Tibial nerve (tissue), 4 donors: ENCODE measurements at regions not wholly inside any gene's neighbourhood (a gene's known extent, or its start where the extent isn't known, plus 50 kb on each side); places are given as distances from the start of the nearest gene placed in this dataset.

Source experiments
- DNase-seq, 2 donors: peaks; one replicate each; pipeline ENCODE4 v3.0.0-alpha.2; 2019; ENCODE audit warnings: low spot score in 2 of 2
- H3K27ac ChIP-seq, 4 donors: fragments of 200-600 bp; sonication (generic) in 3 of 4; one replicate each; pipeline ENCODE4 v1.5.1; 2017 to 2019; ENCODE audit warnings: mild to moderate bottlenecking in 1 of 4
- H3K27me3 ChIP-seq, 2 donors: fragments of 200-600 bp; sonication (generic) in 1 of 2; one replicate each; pipeline versions ENCODE4 v1.5.1 to v1.6.0; 2017 to 2019
- H3K36me3 ChIP-seq, 3 donors: fragments of 200-600 bp; sonication (generic); one replicate each; pipeline ENCODE4 v1.5.1; 2018 to 2019
- H3K4me1 ChIP-seq, 4 donors: fragments of 200-600 bp; sonication (generic) in 3 of 4; one replicate each; pipeline ENCODE4 v1.5.1; 2017 to 2019
- H3K4me3 ChIP-seq, 4 donors: fragments of 200-600 bp; sonication (generic) in 3 of 4; one replicate each; pipeline ENCODE4 v1.5.1; 2017 to 2019; ENCODE audit warnings: mild to moderate bottlenecking in 1 of 4, moderate library complexity in 1 of 4
- H3K9me3 ChIP-seq, 4 donors: fragments of 200-600 bp; sonication (generic) in 3 of 4; one replicate each; pipeline ENCODE4 v1.5.1; 2017 to 2019
- EP300 ChIP-seq, 2 donors: sonication (generic); formaldehyde crosslinking; IDR thresholded peaks; one replicate each; pipeline ENCODE4 v1.6.1; 2017; ENCODE audit warnings: antibody characterized with exemption in 2 of 2, mild to moderate bottlenecking in 1 of 2
- POLR2A ChIP-seq, 2 donors: fragments of 450-650 bp; IDR thresholded peaks; one replicate each; pipeline ENCODE4 v1.6.1; 2017; ENCODE audit warnings: antibody characterized with exemption in 2 of 2, mild to moderate bottlenecking in 2 of 2, moderate library complexity in 2 of 2
- WGBS, 2 donors: methylation state at CpG; one replicate each; pipeline ENCODE4 v1.1.5; 2018; 5-methylcytosine and 5-hydroxymethylcytosine counted together
- TF ChIP-seq, protein P1 (sequence below), 5 experiments: fragments of 200-600 bp in 3 of 5; fragments of 450-650 bp in 2 of 5; sonication (generic) in 3 of 5; IDR thresholded peaks; one replicate each; pipeline ENCODE4 v1.5.1; 2016 to 2019; ENCODE audit warnings: antibody characterized with exemption in 5 of 5, mild to moderate bottlenecking in 3 of 5, moderate library complexity in 2 of 5

GRCh38 chr3:171956705-171957104 is 82.7 kb upstream of the FNDC3B start:
- Histone ChIP-seq H3K4me3 (no peak overlapping the region), H3K36me3 (no peaks in the 10 kb centered on the region), H3K27me3 (no peaks in the 10 kb centered on the region), H3K27ac (peak overlapping the region; percentile 14 to 75 (median 55)), H3K4me1 (peaks cover 0 to 57% (median 4%) of the 10 kb centered on the region in 4 donors), H3K9me3 (no peaks in the 10 kb centered on the region)
- DNase-seq = no peak
- WGBS, 2 donors = 40 to 56% methylated on average over 2 of the region's 2 CpGs
- TF ChIP-seq POLR2A (IDR thresholded peaks at IDR 0.05) (no peak), EP300 (IDR thresholded peaks at IDR 0.05) (no peak)
- TF ChIP-seq, protein P1, sequence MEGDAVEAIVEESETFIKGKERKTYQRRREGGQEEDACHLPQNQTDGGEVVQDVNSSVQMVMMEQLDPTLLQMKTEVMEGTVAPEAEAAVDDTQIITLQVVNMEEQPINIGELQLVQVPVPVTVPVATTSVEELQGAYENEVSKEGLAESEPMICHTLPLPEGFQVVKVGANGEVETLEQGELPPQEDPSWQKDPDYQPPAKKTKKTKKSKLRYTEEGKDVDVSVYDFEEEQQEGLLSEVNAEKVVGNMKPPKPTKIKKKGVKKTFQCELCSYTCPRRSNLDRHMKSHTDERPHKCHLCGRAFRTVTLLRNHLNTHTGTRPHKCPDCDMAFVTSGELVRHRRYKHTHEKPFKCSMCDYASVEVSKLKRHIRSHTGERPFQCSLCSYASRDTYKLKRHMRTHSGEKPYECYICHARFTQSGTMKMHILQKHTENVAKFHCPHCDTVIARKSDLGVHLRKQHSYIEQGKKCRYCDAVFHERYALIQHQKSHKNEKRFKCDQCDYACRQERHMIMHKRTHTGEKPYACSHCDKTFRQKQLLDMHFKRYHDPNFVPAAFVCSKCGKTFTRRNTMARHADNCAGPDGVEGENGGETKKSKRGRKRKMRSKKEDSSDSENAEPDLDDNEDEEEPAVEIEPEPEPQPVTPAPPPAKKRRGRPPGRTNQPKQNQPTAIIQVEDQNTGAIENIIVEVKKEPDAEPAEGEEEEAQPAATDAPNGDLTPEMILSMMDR (IDR thresholded peaks at IDR 0.05) = no peak

GRCh38 chr3:171959532-171960089 is 79.8 kb upstream of the FNDC3B start:
- H3K9me3 ChIP-seq = no peaks in the 10 kb centered on the region
- H3K27ac ChIP-seq = peak overlapping the region in 3 of 4 donors; percentile 4 to 54 (median 14)
- DNase-seq = no peak
- TF ChIP-seq POLR2A (IDR thresholded peaks at IDR 0.05) = no peak
- TF ChIP-seq, protein P1 (IDR thresholded peaks at IDR 0.05) = no peak
- no peak for TF ChIP-seq EP300 (IDR thresholded peaks at IDR 0.05)
- H3K27me3 ChIP-seq = no peaks in the 10 kb centered on the region
- H3K4me1 ChIP-seq = peaks cover 0 to 40% (median 4%) of the 10 kb centered on the region in 4 donors
- H3K4me3 ChIP-seq = no peak overlapping the region
- H3K36me3 ChIP-seq = no peaks in the 10 kb centered on the region
- 59 to 61% methylated on average over 10 of the region's 10 CpGs for WGBS, 2 donors

- H3K4me3 ChIP-seq = no peak overlapping the region
- H3K27ac ChIP-seq = peak overlapping the region in 1 of 4 donors; percentile 54
- 62 to 68% methylated on average over 4 of the region's 4 CpGs for WGBS, 2 donors
- H3K9me3 ChIP-seq = no peaks in the 10 kb centered on the region
- H3K4me1 ChIP-seq = peaks cover 0 to 34% (median 4%) of the 10 kb centered on the region in 4 donors
- DNase-seq = no peak
- H3K27me3 ChIP-seq = no peaks in the 10 kb centered on the region
- H3K36me3 ChIP-seq = no peaks in the 10 kb centered on the region
- no peak for TF ChIP-seq EP300 (IDR thresholded peaks at IDR 0.05)
- TF ChIP-seq, protein P1 (IDR thresholded peaks at IDR 0.05) = no peak
- TF ChIP-seq POLR2A (IDR thresholded peaks at IDR 0.05) = no peak
Observed at GRCh38 chr3:171960159-171960558, 79.2 kb upstream of the FNDC3B start.

- H3K4me1 ChIP-seq = peaks cover 0 to 27% (median 7%) of the 10 kb centered on the region in 4 donors
- no peaks in the 10 kb centered on the region for H3K9me3 ChIP-seq
- H3K27me3 ChIP-seq = no peaks in the 10 kb centered on the region
- H3K4me3 ChIP-seq = no peak overlapping the region
- TF ChIP-seq EP300 (IDR thresholded peaks at IDR 0.05) (no peak), POLR2A (IDR thresholded peaks at IDR 0.05) (no peak)
- TF ChIP-seq, protein P1 (IDR thresholded peaks at IDR 0.05) = no peak
- WGBS, 2 donors = 93 to 94% methylated on average over 7 of the region's 7 CpGs
- DNase-seq = no peak
- no peaks in the 10 kb centered on the region for H3K36me3 ChIP-seq
- H3K27ac ChIP-seq = no peak overlapping the region
Observed at GRCh38 chr3:171962137-171962720, 77.1 kb upstream of the FNDC3B start.

GRCh38 chr3:171963546-171963945 is 75.8 kb upstream of the FNDC3B start:
- TF ChIP-seq EP300 (IDR thresholded peaks at IDR 0.05) (no peak), POLR2A (IDR thresholded peaks at IDR 0.05) (no peak)
- TF ChIP-seq, protein P1 (IDR thresholded peaks at IDR 0.05) = no peak
- H3K36me3 ChIP-seq = no peaks in the 10 kb centered on the region
- peaks cover 0 to 31% (median 7%) of the 10 kb centered on the region in 4 donors for H3K4me1 ChIP-seq
- H3K9me3 ChIP-seq = no peaks in the 10 kb centered on the region
- DNase-seq = no peak
- H3K27me3 ChIP-seq = no peaks in the 10 kb centered on the region
- no peak overlapping the region for H3K4me3 ChIP-seq
- H3K27ac ChIP-seq = no peak overlapping the region
- WGBS, 2 donors = 97% methylated on average over 3 of the region's 3 CpGs
